GM23338 (cell line): ENCODE measurements at regions not wholly inside any gene's neighbourhood (a gene's known extent, or its start where the extent isn't known, plus 50 kb on each side); places are given as distances from the start of the nearest gene placed in this dataset.

Experiments used
- ATAC-seq: fragments of 200-7000 bp; cut with Tn5 transposase; 3 replicates; pipeline ENCODE4 v1.9.1; 2020
- DNase-seq: peaks from one replicate; pipeline ENCODE4 v3.0.0-alpha.2; 2015; ENCODE audit warnings: low spot score
- H2AFZ ChIP-seq: fragments of 200-600 bp; sonication (generic); 2 replicates; pipeline ENCODE4 v1.8.0; 2016; ENCODE audit warnings: antibody characterized with exemption, mild to moderate bottlenecking, moderate library complexity
- H3F3A ChIP-seq: fragments of 200-600 bp; sonication (generic); replicated peaks from 2 replicates; pipeline ENCODE4 v1.8.0; 2017; ENCODE audit warnings: antibody characterized with exemption, mixed run types, low read depth
- H3K27ac ChIP-seq: fragments of 200-600 bp; sonication (generic); 2 replicates; pipeline ENCODE4 v1.6.1; 2016; ENCODE audit warnings: low read depth
- H3K27me3 ChIP-seq: fragments of 200-600 bp; sonication (generic); 2 replicates; pipeline ENCODE4 v1.8.0; 2016; ENCODE audit warnings: mild to moderate bottlenecking, mixed run types, moderate library complexity; ENCODE audit not compliant: insufficient read depth
- H3K36me3 ChIP-seq: fragments of 200-600 bp; sonication (generic); 2 replicates; pipeline ENCODE4 v1.8.0; 2016; ENCODE audit warnings: mild to moderate bottlenecking; ENCODE audit not compliant: insufficient read depth
- H3K4me1 ChIP-seq: fragments of 200-600 bp; sonication (generic); 2 replicates; pipeline ENCODE4 v1.8.0; 2016; ENCODE audit warnings: mild to moderate bottlenecking, moderate library complexity; ENCODE audit not compliant: insufficient read depth
- H3K4me2 ChIP-seq: fragments of 200-600 bp; sonication (generic); 2 replicates; pipeline ENCODE4 v1.7.1; 2017; ENCODE audit warnings: mixed run types
- H3K4me3 ChIP-seq: fragments of 200-600 bp; sonication (generic); 2 replicates; pipeline ENCODE4 v1.6.1; 2016; ENCODE audit warnings: mixed run types
- H3K79me2 ChIP-seq: fragments of 200-600 bp; sonication (generic); replicated peaks from 2 replicates; pipeline ENCODE4 v1.8.0; 2017; ENCODE audit warnings: mild to moderate bottlenecking; ENCODE audit not compliant: insufficient read depth
- H3K9me2 ChIP-seq: fragments of 200-600 bp; sonication (generic); 2 replicates; pipeline ENCODE4 v1.8.0; 2017; ENCODE audit not compliant: insufficient read depth
- H4K20me1 ChIP-seq: fragments of 200-600 bp; sonication (generic); replicated peaks from 2 replicates; pipeline ENCODE4 v1.8.0; 2017; ENCODE audit warnings: mild to moderate bottlenecking; ENCODE audit not compliant: insufficient read depth
- H3K27ac Mint-ChIP-seq: 2 replicates; pipeline ENCODE4 v1.8.0; 2020; ENCODE audit warnings: inconsistent platforms, mild to moderate bottlenecking, moderate library complexity, mixed read lengths
- H3K27me3 Mint-ChIP-seq: 3 replicates; pipeline ENCODE4 v1.8.0; 2022; ENCODE audit warnings: low read depth, mild to moderate bottlenecking, moderate library complexity, mixed read lengths, inconsistent platforms; ENCODE audit not compliant: insufficient read depth, poor library complexity
- H3K36me3 Mint-ChIP-seq: 3 replicates; pipeline ENCODE4 v1.8.0; 2021; ENCODE audit warnings: low read depth, mild to moderate bottlenecking, inconsistent platforms, moderate library complexity, mixed read lengths
- H3K4me1 Mint-ChIP-seq: 3 replicates; pipeline ENCODE4 v1.8.0; 2020; ENCODE audit warnings: mild to moderate bottlenecking, inconsistent platforms, mixed read lengths
- H3K4me3 Mint-ChIP-seq: 3 replicates; pipeline ENCODE4 v1.8.0; 2021; ENCODE audit warnings: moderate library complexity, mild to moderate bottlenecking, inconsistent platforms, mixed read lengths
- H3K9me3 Mint-ChIP-seq: 3 replicates; pipeline ENCODE4 v1.8.0; 2020; ENCODE audit warnings: moderate library complexity, mild to moderate bottlenecking, inconsistent platforms, mixed read lengths
- CREB1 ChIP-seq: fragments of 250-450 bp; sonication (Bioruptor Pico); IDR thresholded peaks from 2 replicates; pipeline ENCODE4 v1.5.0; 2020; ENCODE audit warnings: low read depth, mild to moderate bottlenecking, moderate library complexity
- CTCF ChIP-seq, 2 experiments: fragments of 200-600 bp in 1 of 2; sonication (generic) in 1 of 2; conservative IDR thresholded peaks; 2 replicates each; pipeline versions ENCODE4 v1.5.1 to v1.6.1; 2016 to 2017; ENCODE audit warnings: antibody characterized with exemption in 2 of 2, low read depth in 2 of 2, mild to moderate bottlenecking in 2 of 2, moderate library complexity in 1 of 2
- ETS1 ChIP-seq: IDR thresholded peaks from 2 replicates; pipeline ENCODE4 v1.6.1; 2016; ENCODE audit warnings: antibody characterized with exemption
- EZH2 ChIP-seq: fragments of 200-600 bp; sonication (generic); IDR thresholded peaks from one replicate; pipeline ENCODE4 v1.8.0; 2017; ENCODE audit warnings: antibody characterized with exemption, mild to moderate bottlenecking, low read depth; ENCODE audit not compliant: unreplicated experiment
- EZH2phosphoT487 ChIP-seq: fragments of 200-600 bp; sonication (generic); IDR thresholded peaks from one replicate; pipeline ENCODE4 v1.8.1; 2018; ENCODE audit warnings: antibody characterized with exemption; ENCODE audit not compliant: unreplicated experiment
- JUNB ChIP-seq: IDR thresholded peaks from one replicate; pipeline ENCODE4 v1.6.1; 2016; ENCODE audit warnings: antibody characterized with exemption; ENCODE audit not compliant: unreplicated experiment
- NANOG ChIP-seq: IDR thresholded peaks from 2 replicates; pipeline ENCODE4 v1.6.1; 2016; ENCODE audit warnings: antibody characterized with exemption, borderline replicate concordance
- POLR2AphosphoS5 ChIP-seq: IDR thresholded peaks from 2 replicates; pipeline ENCODE4 v1.6.1; 2016; ENCODE audit warnings: antibody characterized with exemption, low read depth
- STAT1 ChIP-seq: IDR thresholded peaks from one replicate; pipeline ENCODE4 v1.6.1; 2016; ENCODE audit warnings: antibody characterized with exemption; ENCODE audit not compliant: unreplicated experiment
- ZNF114 ChIP-seq: fragments of 250-450 bp; sonication (Bioruptor Pico); IDR thresholded peaks from 2 replicates; pipeline ENCODE4 v1.5.0; 2020; ENCODE audit warnings: mild to moderate bottlenecking, moderate library complexity
- TF ChIP-seq, protein P1 (sequence below): fragments of 250-450 bp; sonication (Bioruptor Pico); IDR thresholded peaks from 2 replicates; pipeline ENCODE4 v1.5.0; 2020; ENCODE audit warnings: mild to moderate bottlenecking, moderate library complexity

GRCh38 chr6:33967265-33967767, 163.5 kb upstream of the MLN start (continued):
- TF ChIP-seq, protein P1, sequence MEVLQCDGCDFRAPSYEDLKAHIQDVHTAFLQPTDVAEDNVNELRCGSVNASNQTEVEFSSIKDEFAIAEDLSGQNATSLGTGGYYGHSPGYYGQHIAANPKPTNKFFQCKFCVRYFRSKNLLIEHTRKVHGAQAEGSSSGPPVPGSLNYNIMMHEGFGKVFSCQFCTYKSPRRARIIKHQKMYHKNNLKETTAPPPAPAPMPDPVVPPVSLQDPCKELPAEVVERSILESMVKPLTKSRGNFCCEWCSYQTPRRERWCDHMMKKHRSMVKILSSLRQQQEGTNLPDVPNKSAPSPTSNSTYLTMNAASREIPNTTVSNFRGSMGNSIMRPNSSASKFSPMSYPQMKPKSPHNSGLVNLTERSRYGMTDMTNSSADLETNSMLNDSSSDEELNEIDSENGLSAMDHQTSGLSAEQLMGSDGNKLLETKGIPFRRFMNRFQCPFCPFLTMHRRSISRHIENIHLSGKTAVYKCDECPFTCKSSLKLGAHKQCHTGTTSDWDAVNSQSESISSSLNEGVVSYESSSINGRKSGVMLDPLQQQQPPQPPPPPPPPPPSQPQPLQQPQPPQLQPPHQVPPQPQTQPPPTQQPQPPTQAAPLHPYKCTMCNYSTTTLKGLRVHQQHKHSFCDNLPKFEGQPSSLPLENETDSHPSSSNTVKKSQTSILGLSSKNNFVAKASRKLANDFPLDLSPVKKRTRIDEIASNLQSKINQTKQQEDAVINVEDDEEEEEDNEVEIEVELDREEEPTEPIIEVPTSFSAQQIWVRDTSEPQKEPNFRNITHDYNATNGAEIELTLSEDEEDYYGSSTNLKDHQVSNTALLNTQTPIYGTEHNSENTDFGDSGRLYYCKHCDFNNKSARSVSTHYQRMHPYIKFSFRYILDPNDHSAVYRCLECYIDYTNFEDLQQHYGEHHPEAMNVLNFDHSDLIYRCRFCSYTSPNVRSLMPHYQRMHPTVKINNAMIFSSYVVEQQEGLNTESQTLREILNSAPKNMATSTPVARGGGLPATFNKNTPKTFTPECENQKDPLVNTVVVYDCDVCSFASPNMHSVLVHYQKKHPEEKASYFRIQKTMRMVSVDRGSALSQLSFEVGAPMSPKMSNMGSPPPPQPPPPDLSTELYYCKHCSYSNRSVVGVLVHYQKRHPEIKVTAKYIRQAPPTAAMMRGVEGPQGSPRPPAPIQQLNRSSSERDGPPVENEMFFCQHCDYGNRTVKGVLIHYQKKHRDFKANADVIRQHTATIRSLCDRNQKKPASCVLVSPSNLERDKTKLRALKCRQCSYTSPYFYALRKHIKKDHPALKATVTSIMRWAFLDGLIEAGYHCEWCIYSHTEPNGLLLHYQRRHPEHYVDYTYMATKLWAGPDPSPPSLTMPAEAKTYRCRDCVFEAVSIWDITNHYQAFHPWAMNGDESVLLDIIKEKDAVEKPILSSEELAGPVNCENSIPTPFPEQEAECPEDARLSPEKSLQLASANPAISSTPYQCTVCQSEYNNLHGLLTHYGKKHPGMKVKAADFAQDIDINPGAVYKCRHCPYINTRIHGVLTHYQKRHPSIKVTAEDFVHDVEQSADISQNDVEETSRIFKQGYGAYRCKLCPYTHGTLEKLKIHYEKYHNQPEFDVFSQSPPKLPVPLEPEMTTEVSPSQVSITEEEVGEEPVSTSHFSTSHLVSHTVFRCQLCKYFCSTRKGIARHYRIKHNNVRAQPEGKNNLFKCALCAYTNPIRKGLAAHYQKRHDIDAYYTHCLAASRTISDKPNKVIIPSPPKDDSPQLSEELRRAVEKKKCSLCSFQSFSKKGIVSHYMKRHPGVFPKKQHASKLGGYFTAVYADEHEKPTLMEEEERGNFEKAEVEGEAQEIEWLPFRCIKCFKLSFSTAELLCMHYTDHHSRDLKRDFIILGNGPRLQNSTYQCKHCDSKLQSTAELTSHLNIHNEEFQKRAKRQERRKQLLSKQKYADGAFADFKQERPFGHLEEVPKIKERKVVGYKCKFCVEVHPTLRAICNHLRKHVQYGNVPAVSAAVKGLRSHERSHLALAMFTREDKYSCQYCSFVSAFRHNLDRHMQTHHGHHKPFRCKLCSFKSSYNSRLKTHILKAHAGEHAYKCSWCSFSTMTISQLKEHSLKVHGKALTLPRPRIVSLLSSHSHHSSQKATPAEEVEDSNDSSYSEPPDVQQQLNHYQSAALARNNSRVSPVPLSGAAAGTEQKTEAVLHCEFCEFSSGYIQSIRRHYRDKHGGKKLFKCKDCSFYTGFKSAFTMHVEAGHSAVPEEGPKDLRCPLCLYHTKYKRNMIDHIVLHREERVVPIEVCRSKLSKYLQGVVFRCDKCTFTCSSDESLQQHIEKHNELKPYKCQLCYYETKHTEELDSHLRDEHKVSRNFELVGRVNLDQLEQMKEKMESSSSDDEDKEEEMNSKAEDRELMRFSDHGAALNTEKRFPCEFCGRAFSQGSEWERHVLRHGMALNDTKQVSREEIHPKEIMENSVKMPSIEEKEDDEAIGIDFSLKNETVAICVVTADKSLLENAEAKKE (CRISPR knock-in tag), result no peak
- TF ChIP-seq ETS1 (no peak), POLR2AphosphoS5 (no peak), STAT1 (no peak), CREB1 (no peak), CTCF (conservative IDR thresholded peaks at IDR 0.05; ENCODE audit: low read depth in 2 of 2) (no peak), NANOG (no peak)

DNA sequence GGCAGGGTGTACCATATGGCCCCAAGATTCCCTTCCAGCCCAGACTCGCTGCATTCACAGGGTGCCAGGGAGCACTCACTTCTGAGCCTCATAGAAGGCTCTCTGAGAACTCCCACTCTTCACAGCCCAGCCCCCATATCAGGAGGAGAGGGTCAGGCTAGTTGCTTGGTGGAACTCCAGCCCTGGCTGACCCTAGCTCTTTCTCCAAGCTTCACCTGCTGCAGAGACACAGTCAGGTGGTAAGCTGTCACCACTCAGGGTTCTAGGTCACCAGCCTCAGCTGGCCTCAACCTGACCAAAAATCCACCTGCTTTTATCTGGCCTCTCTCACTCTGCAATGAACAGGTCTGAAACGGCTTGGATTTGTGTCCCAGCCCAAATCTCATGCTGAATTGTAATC, 162.7 kb upstream of the MLN start:
- Histone ChIP-seq H3K4me1 (no peaks in the 10 kb centered on the region), H4K20me1 (no peaks in the 10 kb centered on the region), H3F3A (no peaks in the 10 kb centered on the region), H2AFZ (no peak overlapping the region), H3K36me3 (no peaks in the 10 kb centered on the region), H3K79me2 (no peaks in the 10 kb centered on the region), H3K9me2 (no peaks in the 10 kb centered on the region), H3K4me3 (no peak overlapping the region), H3K27me3 (no peaks in the 10 kb centered on the region), H3K27ac (no peak overlapping the region), H3K4me2 (no peak overlapping the region)
- Mint-ChIP-seq H3K4me1 (no peaks in the 10 kb centered on the region; the same call in 2 of the 3 replicates), H3K9me3 (peaks cover 4% of the 10 kb centered on the region; the same call in 1 of the 3 replicates), H3K27ac (no peak overlapping the region), H3K36me3 (no peaks in the 10 kb centered on the region; the same call in 2 of the 3 replicates), H3K27me3 (peaks cover 8% of the 10 kb centered on the region), H3K4me3 (no peak overlapping the region)
- DNase-seq (no peak), ATAC-seq (no peak)
- TF ChIP-seq POLR2AphosphoS5 (no peak), ZNF114 (CRISPR knock-in tag) (no peak), EZH2 (no peak), CTCF (conservative IDR thresholded peaks at IDR 0.05; ENCODE audit: low read depth in 2 of 2) (no peak), STAT1 (no peak), EZH2phosphoT487 (no peak), NANOG (no peak), CREB1 (no peak), JUNB (no peak)
